Stimulated activated CD8-positive, alpha-beta memory T cell treated with anti-CD3 and anti-CD28 coated beads, Interleukin-15, amount 100 ng/mL, for 48 hours (primary cell): ENCODE measurements at regions not wholly inside any gene's neighbourhood (a gene's known extent, or its start where the extent isn't known, plus 50 kb on each side); places are given as distances from the start of the nearest gene placed in this dataset.
"Not testable (repeated sequence)": the region's sequence is repeated elsewhere in the genome, so short reads cannot be mapped to it uniquely, and the experiment has no call there.

ENCODE experiments used
- DNase-seq, 2 donors: peaks; one replicate each; pipeline ENCODE4 v3.0.0-alpha.2; 2020; ENCODE audit warnings: low read depth in 2 of 2

DNA sequence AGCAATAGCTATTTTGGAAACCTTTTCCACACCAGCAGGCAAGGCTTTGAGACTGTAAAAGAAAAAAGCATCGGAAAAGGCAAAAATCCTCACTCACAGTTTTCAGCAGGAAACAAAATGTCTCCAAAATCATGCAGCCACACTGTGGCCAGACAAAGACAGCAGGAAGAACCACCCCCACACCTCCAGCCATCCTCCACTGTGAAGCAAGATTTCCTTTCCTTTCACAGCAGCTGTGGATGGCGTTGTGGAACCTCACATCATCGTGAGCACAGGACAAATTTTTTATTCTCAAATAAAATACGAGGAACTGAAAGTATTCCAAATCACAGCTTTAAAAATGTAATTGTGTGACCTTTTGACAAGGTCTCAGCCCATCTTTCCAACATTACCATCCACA is 351.7 kb upstream of the NOCT start:
- DNase-seq, result no peak

DNA sequence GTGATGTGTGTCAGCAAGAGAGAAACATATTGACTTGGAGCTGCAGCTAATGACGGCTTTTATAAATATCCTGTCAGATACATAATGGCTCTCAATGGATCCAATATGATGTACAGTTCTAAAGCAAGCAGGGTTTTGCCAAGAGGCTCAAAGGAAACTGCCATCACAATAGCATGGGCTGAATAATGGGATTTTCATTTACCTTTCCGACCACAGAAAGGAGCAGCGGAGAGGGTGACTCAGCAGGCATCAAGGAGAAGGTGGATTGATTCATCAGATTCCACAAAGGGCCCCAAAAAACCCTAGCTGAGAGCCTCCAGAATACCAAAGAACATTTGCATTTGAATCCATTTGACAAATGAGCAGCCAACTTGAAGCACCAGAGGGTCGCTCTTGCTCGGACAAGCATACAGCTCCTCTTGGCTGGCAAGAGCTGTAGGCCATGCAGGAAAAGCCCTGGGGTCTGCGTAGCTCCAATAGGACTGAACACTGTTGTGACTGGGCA is 355.7 kb upstream of the NOCT start:
- no peak for DNase-seq

DNA sequence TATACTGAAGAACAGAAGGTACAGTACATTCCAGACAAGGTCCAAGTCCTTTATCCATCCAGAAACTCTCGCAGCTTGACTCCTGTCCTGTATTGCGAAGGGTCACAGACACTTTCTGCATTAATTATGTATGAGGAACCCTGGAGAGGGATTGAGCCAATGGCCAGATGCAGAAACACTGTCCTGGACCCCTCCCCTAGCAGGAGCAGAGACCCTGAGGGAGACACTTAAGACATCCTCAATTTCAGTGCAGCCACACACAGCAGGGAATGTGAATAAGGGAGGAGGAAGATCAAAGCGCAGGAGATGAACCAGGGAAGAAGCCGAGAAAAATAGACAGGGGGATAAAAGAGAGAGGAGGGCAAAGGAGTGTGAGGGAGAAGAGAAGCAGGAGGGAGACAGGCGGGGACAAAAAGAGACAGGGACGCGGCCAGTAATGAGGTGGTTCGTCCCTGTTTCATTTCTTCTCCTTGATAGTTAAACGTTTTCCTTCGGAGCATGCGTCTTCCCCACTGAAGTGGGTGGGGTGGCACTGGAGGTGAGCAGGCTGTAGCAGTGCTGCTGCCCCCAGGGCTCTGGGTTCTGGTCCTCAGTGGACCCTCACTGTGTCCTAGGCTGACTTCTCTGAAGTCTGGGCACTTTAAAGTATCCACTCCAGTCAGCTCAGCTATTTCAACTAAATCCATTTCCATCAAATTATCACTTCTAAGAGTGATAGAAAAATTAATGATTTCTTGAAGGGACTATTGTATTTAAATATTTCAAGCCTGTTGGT is 356.4 kb upstream of the NOCT start:
- DNase-seq, result no peak

DNA sequence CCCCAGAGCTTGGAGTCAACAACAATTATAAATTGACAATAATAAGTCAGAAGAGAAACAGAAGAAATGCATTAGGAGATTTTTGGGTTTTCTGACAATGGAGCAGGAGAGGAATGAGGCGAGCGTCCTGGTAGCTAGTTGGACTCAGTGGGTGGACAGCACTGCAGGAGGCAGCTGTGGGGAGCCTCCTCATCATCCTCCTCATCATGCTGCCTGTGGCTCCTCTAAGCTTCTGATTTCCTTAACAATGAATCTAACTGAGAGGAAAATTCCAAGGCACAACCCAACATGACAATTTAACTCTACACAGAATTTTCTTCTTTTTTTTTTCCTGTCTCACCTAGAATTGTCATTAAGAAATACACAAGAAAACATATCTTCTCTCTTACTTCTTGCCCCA is 357.1 kb upstream of the NOCT start:
- no peak for DNase-seq

DNA sequence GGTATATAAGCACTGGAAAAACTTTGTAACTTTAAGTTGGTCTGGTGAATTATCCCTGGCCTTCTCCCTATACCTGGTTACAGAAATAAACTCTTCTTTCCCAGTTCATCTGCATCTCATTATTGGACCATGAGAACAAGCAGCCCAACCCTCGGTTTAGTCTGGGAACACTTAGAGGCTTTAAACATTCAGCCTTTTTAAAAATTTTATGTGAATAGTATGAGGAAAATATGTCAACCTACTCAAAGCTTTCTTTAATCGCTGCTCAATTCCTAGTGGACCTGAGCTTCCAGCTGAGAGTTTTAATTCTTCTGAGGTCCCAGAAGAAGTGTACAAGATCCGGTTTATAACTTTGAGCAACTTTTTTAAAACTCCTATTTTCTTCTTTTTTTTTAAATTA is 358.6 kb upstream of the NOCT start:
- DNase-seq, result no peak

DNA sequence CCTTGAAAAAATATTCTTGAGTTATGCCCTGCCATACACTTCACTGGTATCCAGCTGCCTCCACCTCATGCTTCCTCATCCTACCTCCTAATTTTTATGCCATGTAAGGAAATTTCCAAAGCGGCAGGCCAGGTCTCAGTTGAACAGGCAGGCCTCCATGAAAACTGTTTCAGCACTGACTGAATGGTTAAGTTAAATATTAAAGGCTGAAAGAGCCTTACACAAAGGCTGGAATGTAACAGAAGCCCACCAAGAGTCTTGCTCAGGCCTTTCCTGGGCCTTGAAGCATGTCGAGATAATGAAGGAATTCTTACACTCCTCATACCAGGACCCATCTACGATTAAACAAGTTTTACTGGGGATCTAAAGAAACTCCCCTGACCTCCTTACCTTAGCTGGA is 359.6 kb upstream of the NOCT start:
- DNase-seq, result no peak

DNA sequence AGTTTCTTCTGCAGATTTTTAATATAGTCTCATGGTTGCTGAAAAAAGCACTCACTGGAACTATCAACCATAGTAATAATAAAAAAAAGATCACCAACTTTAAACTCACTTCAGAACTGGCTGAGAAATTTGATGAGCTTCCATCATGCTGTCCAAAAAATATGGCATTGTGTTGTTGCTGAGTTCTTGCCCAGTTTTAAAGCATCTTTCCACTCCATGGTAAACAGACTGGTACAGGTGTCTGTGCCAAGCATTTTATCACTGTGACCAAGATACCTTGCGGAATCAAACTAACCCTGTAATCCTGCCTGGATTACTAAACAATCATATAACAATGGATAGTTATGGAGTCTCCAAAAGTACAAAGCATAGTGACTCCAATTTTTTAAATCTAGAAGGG is 360.3 kb upstream of the NOCT start:
- no peak for DNase-seq

DNA sequence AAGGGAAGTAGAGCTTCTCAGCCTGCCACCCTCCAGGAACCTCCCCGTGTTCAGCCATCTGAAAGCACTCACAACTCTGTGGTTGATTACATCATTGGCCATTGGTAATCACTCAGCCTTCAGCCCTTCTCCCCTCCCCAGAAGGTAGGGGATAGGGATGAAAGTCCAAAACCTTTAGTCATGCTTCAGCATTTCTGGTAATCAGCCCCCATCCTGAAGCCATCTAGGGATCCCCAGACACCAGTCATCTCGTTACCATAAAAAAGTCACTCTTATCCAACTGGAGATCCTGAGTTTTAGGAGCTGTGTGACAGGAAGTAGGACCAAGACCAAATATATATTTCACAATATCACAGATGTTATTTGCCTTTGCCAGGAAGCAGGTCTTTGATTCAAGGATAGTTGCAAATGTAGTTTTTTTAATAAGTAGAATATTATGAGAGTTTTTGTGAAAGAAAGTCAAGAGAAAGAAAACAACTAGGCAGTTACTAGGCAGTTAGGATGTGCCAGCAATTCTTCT is 364.6 kb upstream of the NOCT start:
- DNase-seq, result no peak

DNA sequence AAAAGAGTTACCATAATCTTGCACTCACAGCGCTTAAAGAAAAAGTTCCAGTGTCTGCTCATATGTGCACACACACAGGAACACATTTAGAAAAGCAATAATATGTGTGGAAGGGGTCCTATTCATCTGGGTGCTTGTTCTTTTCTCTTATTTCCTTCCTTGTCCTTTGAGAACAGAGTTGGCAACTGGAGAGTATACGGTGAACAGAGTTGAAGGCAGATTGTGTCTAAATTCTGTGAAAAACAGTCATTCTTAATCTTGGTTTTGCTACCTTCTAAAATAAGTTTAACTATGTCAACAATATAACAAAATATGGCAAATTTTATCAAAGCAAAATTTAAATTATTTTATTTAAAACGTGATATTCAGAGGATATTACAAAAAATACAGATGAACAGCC is 365.1 kb upstream of the NOCT start:
- no peak for DNase-seq

DNA sequence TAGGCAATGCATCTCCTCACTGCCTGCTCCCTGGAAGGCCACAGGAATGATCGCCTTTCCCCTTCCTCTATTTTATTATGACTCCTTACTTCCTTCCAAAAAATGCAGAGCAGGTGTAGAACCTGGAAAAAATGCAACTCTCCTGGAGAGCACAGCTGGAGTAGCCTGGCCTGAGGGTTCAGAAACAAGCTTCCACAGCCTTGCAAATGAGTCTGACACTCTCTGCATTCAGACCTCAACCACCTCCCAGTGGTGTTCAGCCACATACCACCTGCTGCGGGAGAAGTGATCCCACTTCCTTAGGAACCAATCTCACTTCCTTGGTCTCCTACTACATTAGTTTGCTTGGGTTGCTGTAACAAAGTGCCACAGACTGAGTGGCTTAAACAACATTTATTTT is 368.1 kb upstream of the NOCT start:
- no peak for DNase-seq

DNA sequence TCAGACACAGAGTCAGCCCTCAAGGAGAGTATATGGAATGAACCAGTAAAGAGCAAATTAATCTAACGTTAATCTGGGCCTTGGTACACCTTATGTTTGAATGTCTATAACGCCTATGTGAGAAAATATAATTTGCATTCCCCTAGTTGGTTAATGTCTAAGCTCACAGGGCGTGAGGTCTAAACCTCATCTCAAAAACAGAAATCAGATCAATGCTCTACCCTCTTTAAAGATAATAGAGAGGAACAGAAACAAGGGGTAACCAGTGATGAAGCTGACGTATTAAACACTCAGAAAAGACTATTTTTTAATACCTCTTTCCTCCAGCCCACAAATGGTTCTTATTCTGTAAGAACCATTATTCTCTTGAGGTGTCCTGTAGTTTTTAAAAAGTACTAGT is 369.2 kb upstream of the NOCT start:
- DNase-seq, result no peak

DNA sequence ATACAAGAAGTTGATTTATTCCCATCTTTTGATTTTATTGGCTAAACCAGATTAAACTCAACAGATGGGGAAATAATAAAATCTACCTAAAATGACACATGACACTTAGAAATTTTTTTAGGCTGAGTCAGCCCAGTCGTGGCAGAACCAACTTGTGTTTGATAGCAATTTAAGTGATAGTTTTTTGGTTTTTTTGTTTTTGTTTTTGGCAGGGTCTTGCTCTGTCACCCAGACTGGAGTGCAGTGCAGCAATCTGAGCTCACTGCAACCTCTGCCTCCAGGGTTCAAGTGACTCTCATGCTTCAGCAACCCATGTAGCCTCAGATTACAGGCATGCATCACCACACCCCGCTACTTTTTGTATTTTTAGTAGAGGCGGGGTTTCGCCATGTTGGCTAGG is 370.3 kb upstream of the NOCT start:
- no peak for DNase-seq

DNA sequence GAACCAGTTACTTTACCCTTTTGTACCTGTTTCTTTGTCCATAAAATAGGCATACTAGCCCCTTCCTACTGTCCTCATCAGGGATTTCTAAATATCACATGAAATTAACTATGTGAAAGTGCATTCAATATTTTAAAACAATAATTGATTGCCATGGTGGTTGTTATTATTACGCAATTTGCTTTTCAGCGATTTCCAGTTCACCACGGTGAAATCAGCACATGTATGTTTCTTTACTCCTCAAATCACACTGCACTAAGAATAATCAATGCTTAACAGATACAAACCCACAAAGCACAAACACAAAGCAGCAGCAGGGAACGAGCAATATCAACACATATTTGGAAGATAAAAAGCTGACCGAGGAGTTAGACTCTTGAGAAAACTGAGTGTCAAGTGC is 371.3 kb upstream of the NOCT start:
- no peak for DNase-seq

DNA sequence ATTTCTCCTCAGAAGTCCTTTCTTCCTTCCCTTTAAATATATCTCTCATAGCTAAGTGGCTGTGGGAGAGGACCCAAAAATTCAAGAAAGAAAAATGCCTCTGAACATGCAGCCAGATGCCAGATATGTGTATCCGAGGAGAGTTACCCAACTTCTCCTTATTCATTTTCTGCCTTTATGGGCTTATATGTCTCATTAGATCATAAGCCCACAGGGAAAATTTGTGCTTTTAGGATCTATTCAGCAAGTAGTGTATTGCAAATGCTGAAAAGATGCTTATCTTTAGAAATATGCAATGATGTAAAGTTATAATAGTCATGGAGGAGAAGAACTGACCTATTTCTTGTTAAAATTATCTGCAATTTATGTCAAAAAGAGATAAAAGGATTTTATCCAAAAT is 371.8 kb upstream of the NOCT start:
- no peak for DNase-seq

DNA sequence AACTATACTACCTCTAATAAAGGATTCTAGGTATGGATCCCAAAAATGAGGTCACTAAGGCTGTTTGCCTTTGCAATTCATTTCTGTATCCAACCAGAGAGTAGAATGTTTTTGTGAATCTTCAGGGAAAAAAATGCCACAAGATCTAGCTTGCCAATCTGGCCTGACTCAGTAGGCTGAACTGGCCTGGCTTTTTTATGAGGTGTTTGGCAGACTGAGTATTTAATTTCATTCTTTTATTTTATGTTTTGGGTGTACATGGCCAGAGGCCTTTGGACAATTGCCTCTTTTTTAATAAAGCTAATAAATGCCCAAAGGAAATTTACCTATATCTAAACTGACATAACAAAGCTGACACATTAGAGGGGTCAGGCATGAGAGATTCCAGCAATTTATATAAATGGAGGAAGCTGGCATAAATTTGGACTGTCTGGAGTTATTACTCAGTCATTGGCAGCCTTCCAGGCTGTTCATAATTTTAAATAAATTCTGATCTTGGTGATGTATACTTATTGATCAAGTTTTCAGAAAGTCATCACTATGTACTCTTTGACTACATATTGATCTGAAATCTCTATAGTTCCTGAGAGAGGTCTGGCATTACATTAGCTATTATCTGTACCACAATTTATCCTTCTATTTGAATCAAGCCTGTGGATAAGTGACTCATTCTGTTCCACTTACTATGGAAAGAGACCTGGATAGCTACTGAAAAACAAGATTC is 376.4 kb upstream of the NOCT start:
- DNase-seq, result no peak

DNA sequence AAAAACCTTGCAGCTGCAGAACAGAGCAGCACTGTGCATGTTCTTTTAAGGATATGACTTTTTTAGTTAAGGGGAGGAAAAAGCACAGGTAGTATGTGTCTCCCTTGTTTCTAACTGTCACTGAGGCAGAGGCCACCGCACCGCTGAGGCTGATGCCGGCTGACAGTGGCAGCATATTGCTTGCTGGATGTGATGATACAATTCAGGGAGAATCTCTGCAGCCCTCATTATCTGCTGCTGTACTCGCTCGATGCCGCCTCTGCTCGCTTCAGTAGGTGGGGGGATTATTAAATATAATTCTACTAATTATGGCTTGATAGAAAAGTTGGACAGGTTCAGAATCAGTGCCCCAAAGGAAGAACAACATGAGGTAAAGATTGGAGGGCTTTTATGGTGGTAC is 378.8 kb upstream of the NOCT start:
- no peak for DNase-seq

DNA sequence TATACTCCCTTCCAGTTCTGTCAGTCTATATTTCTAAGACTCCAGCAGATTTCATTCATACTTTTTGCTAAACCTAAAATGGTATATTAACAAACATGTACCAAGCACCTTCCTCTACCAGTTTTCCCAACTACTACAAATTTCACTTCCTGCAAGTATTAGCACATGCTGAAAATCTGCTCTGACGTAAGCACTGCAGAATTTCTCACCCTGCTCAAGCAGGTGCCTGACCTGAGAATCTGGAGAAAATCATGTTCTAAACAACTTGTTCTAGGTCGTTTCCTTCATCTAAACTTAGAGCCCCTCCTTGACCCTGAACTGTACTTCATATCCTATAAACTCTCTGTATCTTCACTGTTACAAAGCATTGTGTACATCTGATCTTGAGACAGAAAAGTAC is 380.7 kb upstream of the NOCT start:
- no peak for DNase-seq

DNA sequence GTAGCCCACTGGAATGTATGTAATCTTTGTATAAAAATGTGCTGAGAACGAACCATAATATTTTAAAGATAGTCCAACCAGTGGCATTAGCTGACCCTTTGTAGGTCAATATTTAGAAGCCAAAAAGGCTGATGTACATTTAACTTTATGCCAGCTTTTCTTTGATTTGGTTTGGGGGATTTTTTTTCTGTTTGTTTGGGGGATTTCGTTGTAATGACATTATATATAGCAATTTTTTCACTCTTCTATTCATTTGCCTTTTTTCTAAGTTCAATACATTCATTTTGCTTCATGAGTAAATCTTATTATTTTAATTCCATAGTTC is 382.0 kb upstream of the NOCT start:
- no peak for DNase-seq

DNA sequence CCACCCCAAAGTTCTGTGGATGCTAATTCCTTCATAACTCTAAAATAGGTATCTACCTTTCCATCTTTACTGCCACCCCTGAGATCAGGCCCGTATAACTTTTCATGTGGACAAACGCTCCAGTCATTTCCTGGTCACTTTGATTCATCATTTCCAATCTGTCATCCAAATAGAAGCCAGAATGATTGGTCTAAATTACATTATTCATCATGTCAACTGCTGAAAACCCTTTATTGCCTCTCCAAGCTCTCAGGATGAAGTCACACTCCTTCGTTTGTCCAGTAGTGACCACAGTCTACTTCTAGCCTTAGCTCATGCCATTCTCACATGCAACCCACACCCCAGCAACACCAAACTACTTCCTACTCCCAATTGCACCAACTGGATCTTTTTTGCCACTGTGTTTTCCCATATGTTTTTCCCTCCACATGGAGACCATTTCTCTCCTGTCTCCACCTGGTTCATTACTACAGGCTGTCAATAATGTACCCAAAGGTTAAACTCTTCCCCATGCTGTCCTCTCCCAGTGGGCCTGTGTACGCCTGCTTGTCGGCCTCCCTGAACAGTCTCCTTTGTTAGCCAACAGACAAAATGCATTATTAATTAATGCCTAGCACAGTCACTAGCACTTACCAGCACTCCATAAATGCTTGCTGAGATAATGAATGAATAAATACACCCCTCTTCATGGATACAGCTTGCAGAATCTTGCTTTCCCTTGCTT is 382.6 kb upstream of the NOCT start:
- no peak for DNase-seq

DNA sequence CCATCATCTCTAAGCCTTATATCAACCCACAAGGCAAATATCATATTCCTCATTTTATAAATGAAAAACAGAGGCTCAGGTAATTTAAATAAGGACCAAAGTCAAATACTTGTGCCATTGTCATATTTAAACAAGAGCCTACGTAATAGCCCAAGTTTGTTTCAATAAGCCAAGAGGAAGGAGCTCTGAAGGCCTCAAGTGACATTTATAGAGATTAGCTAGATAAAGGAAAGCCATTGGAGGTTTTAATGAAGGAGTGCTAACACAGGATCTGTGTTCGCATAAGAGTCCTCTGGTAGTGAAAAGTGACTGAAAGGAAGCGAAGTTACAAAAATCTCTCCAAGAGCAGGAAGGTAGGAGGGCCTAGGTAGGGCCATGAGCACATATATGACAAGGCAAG is 384.9 kb upstream of the NOCT start:
- no peak for DNase-seq

DNA sequence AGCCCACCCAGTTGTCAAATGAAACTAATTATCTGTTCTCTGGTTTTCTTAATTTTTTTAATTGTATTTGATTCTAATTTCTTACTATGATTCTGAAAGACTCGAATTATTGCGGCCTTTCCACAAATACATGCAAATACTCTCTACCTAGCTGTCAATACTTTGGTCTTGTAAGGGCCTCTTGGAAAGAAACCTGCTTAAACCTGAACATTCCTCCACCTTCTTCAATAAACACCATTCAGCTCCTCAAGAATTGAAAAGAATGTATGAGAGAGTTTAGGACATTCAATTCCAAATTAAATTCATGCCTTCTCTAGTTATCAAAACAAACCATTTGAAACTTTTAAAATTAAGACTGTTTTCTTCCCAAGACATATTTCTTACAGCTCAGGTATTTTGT is 385.9 kb upstream of the NOCT start:
- no peak for DNase-seq

DNA sequence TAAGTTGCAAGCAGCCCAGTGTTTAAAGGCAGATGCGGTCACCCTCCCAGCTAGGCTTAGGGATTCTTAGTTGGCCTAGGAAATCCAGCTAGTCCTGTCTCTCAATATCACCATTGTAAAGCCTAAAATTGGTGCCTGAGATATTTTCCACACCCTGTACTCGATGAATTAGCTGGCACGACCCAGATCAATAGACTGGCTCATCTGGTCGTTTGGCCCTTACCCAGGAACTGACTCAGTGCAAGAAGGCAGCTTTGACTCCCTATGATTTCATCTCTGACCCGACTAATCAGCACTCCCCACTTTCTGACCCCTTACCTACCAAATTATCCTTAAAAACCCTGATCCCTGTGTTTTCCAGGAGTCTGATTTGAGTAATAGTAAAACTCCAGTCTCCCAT is 384.9 kb upstream of the SLC7A11 start:
- no peak for DNase-seq

DNA sequence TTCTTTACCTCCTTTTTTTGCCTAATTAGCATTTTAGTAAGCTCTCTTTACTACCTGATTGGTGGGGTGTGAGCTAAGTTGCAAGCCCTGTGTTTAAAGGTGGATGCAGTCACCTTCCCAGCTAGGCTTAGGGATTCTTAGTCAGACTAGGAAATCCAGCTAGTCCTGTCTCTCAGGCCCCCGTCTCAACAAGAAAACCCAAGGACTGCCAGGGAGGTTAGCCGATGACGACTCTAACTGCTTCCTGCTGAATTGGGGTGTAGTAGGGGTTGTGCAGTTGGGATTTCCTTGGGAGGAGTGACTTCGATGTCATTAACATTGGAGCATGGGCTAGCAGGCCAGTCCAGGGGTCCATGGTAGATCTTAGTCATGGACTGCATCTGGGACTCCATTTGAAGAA is 380.2 kb upstream of the SLC7A11 start:
- DNase-seq, result not testable (repeated sequence)
